ENCODE measurements at regions not wholly inside any gene's neighbourhood (a gene's known extent, or its start where the extent isn't known, plus 50 kb on each side); places are given as distances from the start of the nearest gene placed in this dataset.
"Not testable (repeated sequence)": the region's sequence is repeated elsewhere in the genome, so short reads cannot be mapped to it uniquely, and the experiment has no call there.

GRCh38 chr3:59247402-59247841, 197.6 kb upstream of the CFAP20DC start:
- peak; percentile 14 for DNase-seq

GRCh38 chr3:59246719-59247401, 197.0 kb upstream of the CFAP20DC start:
- DNase-seq: no peak

GRCh38 chr3:59245859-59246501, 196.2 kb upstream of the CFAP20DC start:
- DNase-seq: no peak

DNA sequence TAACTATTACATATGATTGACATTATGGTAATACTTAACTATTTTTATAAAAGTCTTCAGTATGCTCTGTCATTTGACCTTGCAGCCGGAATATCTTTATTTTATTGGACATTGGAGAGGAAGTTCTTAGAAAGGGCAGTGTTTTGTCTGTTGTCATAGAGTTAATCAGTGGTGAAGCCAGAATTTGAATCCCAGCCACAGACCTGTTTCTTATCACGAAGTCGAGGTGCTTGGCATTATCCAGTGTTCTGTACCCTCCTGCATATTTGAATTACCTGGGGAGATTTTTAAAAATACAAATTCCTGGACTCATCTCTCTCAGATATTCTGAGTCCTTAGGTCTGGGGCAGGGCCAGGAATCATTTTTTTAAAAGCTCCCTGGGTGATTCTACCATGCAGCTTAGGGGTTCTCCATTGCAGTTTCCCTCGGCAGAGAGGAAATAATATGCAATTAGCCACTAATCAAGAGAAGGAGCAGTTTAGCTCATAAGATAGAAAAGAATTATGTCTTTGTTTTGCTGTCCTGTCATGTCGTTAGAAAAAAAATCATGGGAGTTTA, 195.6 kb upstream of the CFAP20DC start:
- DNase-seq: no peak

- no peak for DNase-seq
These were observed 194.5 kb upstream of the CFAP20DC start for GRCh38 chr3:59244343-59244742.

- DNase-seq: no peak
These were observed 193.7 kb upstream of the CFAP20DC start for GRCh38 chr3:59243476-59243875.

DNA sequence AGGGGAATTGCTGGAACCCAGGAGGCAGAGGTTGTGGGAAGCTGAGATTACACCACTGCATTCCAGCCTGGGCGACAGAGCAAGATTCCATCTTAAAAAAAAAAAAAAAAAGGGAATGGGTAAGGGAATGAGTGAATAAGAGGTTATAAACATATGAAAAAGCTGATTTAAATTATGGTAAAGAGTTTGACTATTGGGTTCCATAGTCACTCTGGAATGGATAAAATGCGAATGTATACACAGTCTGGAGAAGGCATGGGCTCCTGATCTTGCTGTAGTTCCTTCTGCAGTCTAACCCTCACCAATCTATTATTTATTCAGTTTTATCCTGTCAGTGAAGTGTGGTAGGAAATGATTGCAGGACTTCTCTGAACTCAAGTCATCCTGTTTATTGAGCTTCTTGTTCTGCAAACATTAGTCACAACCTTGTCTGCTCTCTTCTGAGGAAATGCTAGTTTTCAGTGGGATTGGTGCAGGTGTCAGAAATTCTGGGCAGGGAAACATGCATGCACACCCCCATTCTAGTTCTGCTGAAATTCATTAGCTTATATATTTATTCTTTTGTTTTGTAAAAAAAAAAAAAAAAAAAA, 190.9 kb upstream of the CFAP20DC start:
- peak; percentile 21 for DNase-seq

DNA sequence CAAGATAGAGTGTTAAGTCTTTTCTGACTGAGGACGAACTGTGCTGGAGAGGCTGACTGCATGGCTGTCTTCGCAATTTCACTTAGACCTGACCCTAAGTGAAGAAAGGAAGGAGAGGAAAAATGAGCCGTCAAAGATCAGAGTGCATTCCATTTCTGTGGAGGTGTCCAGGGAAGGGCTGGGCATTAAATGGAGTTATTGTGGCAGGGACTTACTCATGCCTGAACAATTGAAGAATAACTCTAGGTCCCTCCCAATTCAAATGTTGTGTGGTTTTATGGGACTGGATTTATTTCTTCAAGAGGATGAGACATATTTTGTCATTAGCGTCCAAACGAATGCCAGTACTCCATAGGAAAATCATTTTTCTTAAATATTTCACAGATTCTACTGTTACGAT, 187.3 kb upstream of the CFAP20DC start:
- DNase-seq: no peak

- peak; percentile 90 for DNase-seq
These were observed 185.8 kb upstream of the CFAP20DC start for GRCh38 chr3:59235634-59236012.

DNA sequence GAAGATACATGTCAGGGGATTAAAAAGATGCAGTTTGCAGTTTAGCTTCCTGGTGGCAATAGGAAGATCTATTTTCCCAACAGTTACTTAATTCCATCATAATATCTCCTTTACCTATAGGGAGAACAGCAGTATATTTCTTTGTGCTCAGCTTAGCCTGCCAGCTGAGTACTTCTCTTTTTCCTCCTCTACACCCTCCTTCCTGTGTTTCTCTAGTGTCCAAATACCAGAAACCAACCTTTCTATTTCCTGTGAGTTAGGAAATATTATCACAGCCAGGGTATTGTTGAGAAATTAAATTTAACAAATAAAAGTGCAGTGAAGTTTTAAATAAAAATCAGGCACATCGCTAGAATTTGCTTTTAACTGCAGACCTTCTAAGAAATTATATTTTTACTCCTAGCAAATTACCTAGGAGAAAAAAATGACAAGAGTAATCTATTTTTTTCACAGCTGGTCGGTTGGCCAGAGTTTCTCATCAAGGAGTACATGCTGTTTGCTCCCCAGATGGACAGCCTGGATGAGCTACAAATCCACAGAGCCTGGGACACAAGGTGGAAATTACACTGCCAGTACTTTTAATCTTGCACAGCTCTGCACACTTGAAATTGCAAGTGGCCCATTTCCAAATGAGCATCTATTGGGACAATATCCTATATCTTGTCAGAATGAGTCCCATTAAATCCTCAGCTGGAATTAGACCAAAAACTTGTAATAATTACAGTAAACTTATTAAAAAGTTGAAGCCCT, 185.2 kb upstream of the CFAP20DC start:
- DNase-seq: no peak

DNA sequence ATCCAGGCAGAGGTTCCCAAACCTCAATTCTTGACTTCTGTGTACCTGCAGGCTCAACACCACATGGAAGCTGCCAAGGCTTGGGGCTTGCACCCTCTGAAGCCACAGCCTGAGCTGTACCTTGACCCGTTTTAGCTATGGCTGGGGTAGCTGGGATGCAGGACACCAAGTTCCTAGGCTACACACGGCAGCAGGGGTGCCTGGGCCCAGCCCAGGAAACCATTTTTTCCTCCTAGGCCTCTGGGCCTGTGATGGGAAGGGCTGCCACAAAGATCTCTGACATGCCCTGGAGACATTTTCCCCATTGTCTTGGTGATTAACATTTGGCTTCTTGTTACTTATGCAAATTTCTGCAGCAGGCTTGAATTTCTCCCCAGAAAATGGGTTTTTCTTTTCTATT, 180.6 kb upstream of the CFAP20DC start:
- DNase-seq: not testable (repeated sequence)

DNA sequence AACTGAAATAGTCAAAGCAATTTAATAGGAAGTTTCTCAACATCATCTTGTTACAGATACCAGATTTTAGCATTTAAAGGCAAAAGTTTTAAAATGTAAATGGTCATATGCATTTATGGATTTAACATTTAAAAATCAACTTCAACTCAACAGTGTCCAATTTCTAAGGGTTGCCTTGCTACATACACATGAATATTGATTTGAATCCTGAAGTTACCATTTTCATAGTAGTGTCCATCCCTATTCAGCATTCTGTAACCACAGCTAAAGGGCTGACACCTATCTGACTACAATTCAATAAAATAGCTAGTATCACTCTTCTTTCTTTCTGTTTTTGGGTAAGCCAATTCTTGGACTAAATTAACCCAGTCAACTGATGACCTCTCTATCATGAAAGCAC, 164.0 kb upstream of the CFAP20DC start:
- no peak for DNase-seq

GRCh38 chr3:59212128-59212779, 162.4 kb upstream of the CFAP20DC start:
- DNase-seq: peak; percentile 76

DNA sequence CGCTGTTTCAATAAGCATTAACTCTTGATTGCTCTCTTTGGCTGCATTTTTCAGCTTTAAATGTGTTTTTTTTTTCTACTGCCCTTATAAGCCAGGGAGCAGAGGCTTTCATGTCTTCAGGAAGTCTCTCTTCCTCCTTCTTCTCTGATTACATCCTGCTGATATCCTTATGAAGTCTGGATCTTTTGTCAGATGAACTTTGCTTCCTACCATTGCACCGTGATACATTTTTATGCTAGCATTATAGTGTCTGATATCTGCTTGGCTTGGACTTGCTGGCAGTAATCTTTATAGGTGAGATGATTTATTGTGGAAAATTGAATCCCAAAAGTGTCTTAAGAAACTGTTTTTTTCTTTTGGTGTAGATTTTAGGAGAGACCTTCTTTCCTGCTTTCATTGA, 160.4 kb upstream of the CFAP20DC start:
- DNase-seq: no peak

DNA sequence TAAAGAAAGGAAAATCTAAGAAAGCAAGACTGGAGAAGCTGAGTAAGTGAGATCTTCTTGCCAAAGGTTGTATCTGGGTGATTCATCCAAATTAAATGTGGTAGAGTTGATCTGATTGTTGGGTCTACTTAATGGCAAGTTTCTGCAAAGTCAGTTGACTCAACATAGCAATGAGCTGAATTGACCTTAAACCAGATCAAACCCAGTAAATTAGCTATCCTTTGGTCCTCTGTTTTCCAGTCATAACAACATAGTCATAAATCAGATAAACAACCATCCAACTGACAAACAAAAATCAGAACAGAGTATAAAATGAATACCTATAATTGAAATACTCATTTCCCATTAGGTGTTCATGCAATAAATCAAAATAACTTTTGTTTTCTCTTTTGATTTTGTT, 142.6 kb upstream of the CFAP20DC start:
- no peak for DNase-seq

DNA sequence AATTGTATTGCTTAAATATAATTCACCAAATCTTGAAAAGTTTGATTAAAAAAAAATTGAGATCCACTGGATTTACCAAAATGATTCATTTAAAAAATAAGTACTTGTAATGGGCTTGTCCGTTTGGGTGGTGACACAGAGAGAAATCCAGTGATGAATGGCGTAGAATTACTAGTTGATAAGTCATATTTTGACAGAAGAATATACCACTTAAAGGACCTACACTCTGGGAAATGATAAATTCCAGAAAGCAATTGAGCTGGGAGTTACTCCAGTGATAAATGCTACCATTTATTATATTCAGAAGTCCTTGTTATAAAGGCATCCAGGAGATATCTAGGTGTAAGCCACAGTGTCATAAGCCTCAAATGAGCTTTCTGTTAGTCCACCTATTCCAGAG, 141.8 kb upstream of the CFAP20DC start:
- no peak for DNase-seq

DNA sequence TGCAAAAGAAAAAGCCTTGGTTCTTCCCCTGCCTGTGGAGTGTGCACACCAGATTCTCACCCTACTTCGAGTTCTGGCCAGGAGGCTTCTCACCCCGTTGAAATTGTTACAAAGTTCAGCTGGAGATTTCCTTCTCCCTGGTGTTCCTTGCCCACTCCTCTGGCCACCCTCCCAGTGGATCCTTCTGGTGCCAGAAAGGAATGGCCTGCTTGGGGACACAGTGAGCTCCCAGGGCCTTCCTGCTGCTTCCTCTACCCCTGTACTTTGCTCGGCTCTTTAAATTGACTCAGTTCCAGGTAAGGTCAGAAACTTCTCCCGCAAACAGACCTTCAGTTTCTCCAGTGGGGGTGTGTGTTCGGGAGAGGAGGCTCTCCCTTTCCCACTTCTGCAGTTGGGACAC, 140.1 kb upstream of the CFAP20DC start:
- no peak for DNase-seq

- DNase-seq: no peak
These were observed 139.7 kb upstream of the CFAP20DC start for GRCh38 chr3:59189526-59189925.

DNA sequence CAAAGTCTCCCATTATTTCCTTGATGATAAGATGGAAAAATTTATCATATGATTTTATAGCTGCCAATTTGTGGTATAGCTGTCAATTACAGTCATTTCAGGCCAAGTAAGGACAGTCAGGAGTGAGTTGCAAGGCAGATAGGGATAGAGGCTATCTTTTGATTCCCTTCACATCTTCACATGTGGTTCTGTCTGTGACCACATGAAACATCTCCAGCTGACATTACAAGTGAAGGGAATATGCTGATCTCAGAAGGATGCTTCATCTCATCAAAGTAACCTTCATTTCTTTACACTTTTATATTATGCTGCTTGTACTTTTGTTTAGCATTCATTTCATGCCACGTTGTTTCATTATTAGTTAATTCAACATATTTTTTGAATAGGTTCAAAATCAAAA, 136.9 kb upstream of the CFAP20DC start:
- no peak for DNase-seq

- no peak for DNase-seq
These were observed 136.0 kb upstream of the CFAP20DC start for GRCh38 chr3:59185591-59186369.

DNA sequence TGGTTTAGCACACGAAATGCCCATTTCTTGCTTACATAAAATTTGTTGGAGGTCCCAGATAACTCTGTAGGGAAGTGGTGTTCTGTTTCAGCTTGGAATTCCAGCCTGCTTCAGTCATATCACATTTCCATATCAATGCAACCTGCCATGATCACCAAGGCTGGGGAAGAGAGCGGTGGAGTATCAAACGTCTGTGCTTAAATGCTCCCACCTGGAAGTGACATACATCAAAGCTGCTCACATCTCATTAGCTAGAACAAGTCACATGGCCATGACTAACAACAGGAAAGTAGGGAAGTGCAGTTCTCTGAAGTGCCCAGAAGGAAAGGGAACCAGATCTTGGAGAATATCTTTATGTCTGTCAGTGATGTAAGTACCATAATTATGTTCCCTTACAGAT, 130.2 kb upstream of the CFAP20DC start:
- no peak for DNase-seq

DNA sequence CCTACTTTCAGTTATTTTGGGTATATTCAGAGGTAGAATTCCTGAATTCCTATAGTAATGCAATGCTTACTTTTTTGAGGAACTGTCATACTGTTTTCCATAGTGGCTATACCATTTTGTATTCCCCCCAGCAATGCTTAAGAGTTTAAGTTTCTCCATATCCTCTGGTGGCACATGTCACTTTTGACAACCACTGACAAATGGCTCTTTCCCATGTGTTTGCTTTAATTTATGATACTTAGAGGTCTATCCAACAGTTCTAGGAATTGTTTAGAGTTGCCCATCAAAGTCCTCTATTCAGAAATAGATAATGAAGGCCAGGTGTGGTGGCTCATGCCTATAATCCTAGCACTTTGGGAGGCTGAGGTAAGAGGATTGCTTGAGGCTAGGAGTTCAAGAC, 128.9 kb upstream of the CFAP20DC start:
- no peak for DNase-seq

Data from activated CD4-positive, alpha-beta T cell treated with anti-CD3 and anti-CD28 coated beads, Interleukin-2, amount 50 U/mL, for 16 hours (primary cell).